ENCODE measurements at regions not wholly inside any gene's neighbourhood (a gene's known extent, or its start where the extent isn't known, plus 50 kb on each side); places are given as distances from the start of the nearest gene placed in this dataset.

- CTCF ChIA-PET: no interaction called here
- peaks cover 16% of the 10 kb centered on the region for H3K27me3 Mint-ChIP-seq
These were observed 73.5 kb upstream of the CCDC150 start for GRCh38 chr2:196565982-196566381.

GRCh38 chr2:196566961-196567666, 72.4 kb upstream of the CCDC150 start:
- Mint-ChIP-seq H3K36me3 (no peaks in the 10 kb centered on the region), H3K27ac (no peak overlapping the region), H3K4me3 (no peak overlapping the region), H3K9me3 (no peaks in the 10 kb centered on the region), H3K27me3 (peaks cover 15% of the 10 kb centered on the region), H3K4me1 (ENCODE audit: low read depth) (no peaks in the 10 kb centered on the region)
- DNase-seq: no peak
- ChIA-PET CTCF (no interaction called here), POLR2A (no interaction called here)
- intact Hi-C loops (cut with micrococcal nuclease): no loop called here

More at GRCh38 chr2:196565982-196566381, 73.5 kb upstream of the CCDC150 start:
- POLR2A ChIA-PET: no interaction called here
- Mint-ChIP-seq H3K4me1 (ENCODE audit: low read depth) (no peaks in the 10 kb centered on the region), H3K27ac (no peak overlapping the region), H3K9me3 (peaks cover 7% of the 10 kb centered on the region), H3K36me3 (no peaks in the 10 kb centered on the region), H3K4me3 (no peak overlapping the region)
- no peak for DNase-seq
- intact Hi-C loops (cut with micrococcal nuclease): no loop called here

- POLR2A ChIA-PET: no interaction called here
- CTCF ChIA-PET: no interaction called here
These were observed 71.0 kb upstream of the CCDC150 start for GRCh38 chr2:196568506-196568905.

GRCh38 chr2:196584903-196585302, 54.6 kb upstream of the CCDC150 start:
- Mint-ChIP-seq H3K4me3 (no peak overlapping the region), H3K27me3 (peaks cover 23% of the 10 kb centered on the region), H3K9me3 (peaks cover 15% of the 10 kb centered on the region), H3K4me1 (ENCODE audit: low read depth) (no peaks in the 10 kb centered on the region), H3K36me3 (no peaks in the 10 kb centered on the region), H3K27ac (no peak overlapping the region)
- DNase-seq: no peak
- ChIA-PET POLR2A (no interaction called here), CTCF (no interaction called here)
- intact Hi-C loops (cut with micrococcal nuclease): no loop called here

More at GRCh38 chr2:196568506-196568905, 71.0 kb upstream of the CCDC150 start:
- DNase-seq: no peak
- Mint-ChIP-seq H3K9me3 (no peaks in the 10 kb centered on the region), H3K27me3 (peaks cover 17% of the 10 kb centered on the region), H3K4me1 (ENCODE audit: low read depth) (no peaks in the 10 kb centered on the region), H3K4me3 (no peak overlapping the region), H3K27ac (no peak overlapping the region), H3K36me3 (no peaks in the 10 kb centered on the region)
- intact Hi-C loops (cut with micrococcal nuclease): no loop called here

- H3K4me3 Mint-ChIP-seq: no peak overlapping the region
- ChIA-PET CTCF (no interaction called here), POLR2A (no interaction called here)
- no peak for DNase-seq
- H3K27me3 Mint-ChIP-seq: peaks cover 32% of the 10 kb centered on the region
- H3K4me1 Mint-ChIP-seq (ENCODE audit: low read depth): no peaks in the 10 kb centered on the region
- H3K27ac Mint-ChIP-seq: no peak overlapping the region
- intact Hi-C loops (cut with micrococcal nuclease): no loop called here
- peaks cover 15% of the 10 kb centered on the region for H3K9me3 Mint-ChIP-seq
- H3K36me3 Mint-ChIP-seq: no peaks in the 10 kb centered on the region
These were observed 53.0 kb upstream of the CCDC150 start for GRCh38 chr2:196586511-196586991.

- H3K4me3 Mint-ChIP-seq: no peak overlapping the region
- peaks cover 2% of the 10 kb centered on the region for H3K4me1 Mint-ChIP-seq (ENCODE audit: low read depth)
- no peaks in the 10 kb centered on the region for H3K36me3 Mint-ChIP-seq
- no peak for DNase-seq
- CTCF ChIA-PET: no interaction called here
- H3K9me3 Mint-ChIP-seq: peaks cover 15% of the 10 kb centered on the region
- H3K27me3 Mint-ChIP-seq: peaks cover 37% of the 10 kb centered on the region
- intact Hi-C loops (cut with micrococcal nuclease): no loop called here
- POLR2A ChIA-PET: no interaction called here
- H3K27ac Mint-ChIP-seq: no peak overlapping the region
These were observed 52.5 kb upstream of the CCDC150 start for GRCh38 chr2:196587056-196587455.

- peaks cover 6% of the 10 kb centered on the region for H3K4me1 Mint-ChIP-seq (ENCODE audit: low read depth)
- intact Hi-C loops (cut with micrococcal nuclease): no loop called here
- H3K36me3 Mint-ChIP-seq: no peaks in the 10 kb centered on the region
- DNase-seq: no peak
- CTCF ChIA-PET: no interaction called here
- peaks cover 41% of the 10 kb centered on the region for H3K27me3 Mint-ChIP-seq
- POLR2A ChIA-PET: no interaction called here
- H3K4me3 Mint-ChIP-seq: no peak overlapping the region
- H3K9me3 Mint-ChIP-seq: peaks cover 15% of the 10 kb centered on the region
- no peak overlapping the region for H3K27ac Mint-ChIP-seq
These were observed 51.8 kb upstream of the CCDC150 start for GRCh38 chr2:196587739-196588138.

- Mint-ChIP-seq H3K27me3 (peaks cover 47% of the 10 kb centered on the region), H3K4me1 (ENCODE audit: low read depth) (peaks cover 10% of the 10 kb centered on the region), H3K9me3 (peaks cover 15% of the 10 kb centered on the region), H3K27ac (no peak overlapping the region), H3K4me3 (no peak overlapping the region), H3K36me3 (no peaks in the 10 kb centered on the region)
- no peak for DNase-seq
- intact Hi-C loops (cut with micrococcal nuclease): no loop called here
- ChIA-PET CTCF (no interaction called here), POLR2A (no interaction called here)
These were observed 50.1 kb upstream of the CCDC150 start for GRCh38 chr2:196589419-196589818.

Measured in activated CD4-positive, alpha-beta memory T cell treated with anti-CD3 and anti-CD28 coated beads for 36 hours (primary cell).